ENCODE measurements at regions not wholly inside any gene's neighbourhood (a gene's known extent, or its start where the extent isn't known, plus 50 kb on each side); places are given as distances from the start of the nearest gene placed in this dataset.

DNA sequence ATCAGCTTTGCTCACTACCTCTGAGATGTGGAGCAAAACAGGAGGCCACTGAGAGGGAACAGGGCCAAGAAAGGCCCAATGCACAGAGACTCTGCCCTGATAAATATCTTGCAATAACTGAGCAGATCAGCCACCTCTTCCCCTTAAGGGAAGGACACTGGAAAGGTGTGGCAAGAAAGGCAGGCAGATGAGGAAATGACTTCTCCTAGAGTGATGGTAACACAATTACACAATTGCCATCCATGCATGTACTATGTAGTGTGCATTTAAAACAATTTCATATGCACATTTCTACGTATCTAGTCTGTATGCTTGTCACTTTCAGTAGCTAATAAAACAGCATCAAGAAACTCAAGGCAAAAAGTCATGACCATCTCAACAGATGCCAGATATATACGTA lies 322.5 kb downstream of the DRD1 start:
- Histone ChIP-seq H3K9me3 (no peaks in the 10 kb centered on the region), H3K27ac (no peak overlapping the region), H3K36me3 (no peaks in the 10 kb centered on the region), H3K27me3 (no peaks in the 10 kb centered on the region), H3K4me3 (no peak overlapping the region), H3K4me1 (no peaks in the 10 kb centered on the region)
- 86 to 89% methylated on average over 2 of the region's 2 CpGs for WGBS, 2 donors
- intact Hi-C loops (cut with DNase I) = no loop called here
- no peak for DNase-seq
- no peak for TF ChIP-seq POLR2A (IDR thresholded peaks at IDR 0.05)
- TF ChIP-seq CTCF (IDR thresholded peaks at IDR 0.05) = no peak

GRCh38 chr5:175120412-175120811 lies 323.6 kb downstream of the DRD1 start:
- intact Hi-C loops (cut with DNase I) = no loop called here
- 77 to 85% methylated on average over 7 of the region's 7 CpGs for WGBS, 2 donors
- no peak for TF ChIP-seq POLR2AphosphoS5 (IDR thresholded peaks at IDR 0.05)
- no peak for TF ChIP-seq POLR2A (IDR thresholded peaks at IDR 0.05)
- TF ChIP-seq CTCF (IDR thresholded peaks at IDR 0.05) = no peak
- no peak for TF ChIP-seq EP300 (IDR thresholded peaks at IDR 0.05)

DNA sequence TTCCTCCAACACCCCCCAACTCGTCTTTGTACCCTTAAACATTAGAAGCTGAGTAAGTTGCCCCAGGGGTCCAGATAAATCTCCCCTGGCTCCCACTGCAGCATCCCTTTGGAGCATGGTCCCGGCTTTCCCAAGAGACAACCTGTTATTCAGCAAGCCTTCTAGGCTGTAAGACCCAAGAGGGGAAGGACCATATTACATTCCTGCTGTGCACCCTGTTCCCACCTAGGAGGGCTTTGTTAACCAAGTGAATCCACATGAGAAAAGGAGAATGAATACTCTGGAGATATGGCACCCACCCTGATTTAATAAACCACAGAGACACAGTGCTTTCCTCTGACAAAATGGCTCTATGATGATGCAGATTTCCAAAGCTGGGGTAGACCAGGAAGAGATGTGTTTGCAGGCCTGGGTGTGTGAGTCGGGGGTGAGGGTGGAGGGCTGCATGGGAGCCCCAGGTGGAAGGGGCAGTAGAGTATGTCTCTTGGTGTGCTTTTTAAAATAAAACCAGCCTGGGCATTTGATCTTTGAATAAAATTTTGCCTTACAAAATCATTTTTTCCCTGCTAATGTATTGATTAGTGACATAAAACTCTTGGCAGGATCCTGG lies 325.2 kb downstream of the DRD1 start:
- H3K9me3 ChIP-seq = no peaks in the 10 kb centered on the region
- 63 to 74% methylated on average over 3 of the region's 3 CpGs for WGBS, 2 donors
- no peak for DNase-seq
- H3K27ac ChIP-seq = no peak overlapping the region
- intact Hi-C loops (cut with DNase I) = no loop called here
- H3K27me3 ChIP-seq = no peaks in the 10 kb centered on the region
- no peak overlapping the region for H3K4me3 ChIP-seq
- TF ChIP-seq EP300 (IDR thresholded peaks at IDR 0.05) (no peak), POLR2A (IDR thresholded peaks at IDR 0.05) (no peak), CTCF (IDR thresholded peaks at IDR 0.05) (no peak), POLR2AphosphoS5 (IDR thresholded peaks at IDR 0.05) (no peak)
- H3K36me3 ChIP-seq = no peaks in the 10 kb centered on the region
- H3K4me1 ChIP-seq = no peaks in the 10 kb centered on the region

More at GRCh38 chr5:175120412-175120811, 323.6 kb downstream of the DRD1 start:
- no peaks in the 10 kb centered on the region for H3K4me1 ChIP-seq
- no peak for DNase-seq
- H3K9me3 ChIP-seq = no peaks in the 10 kb centered on the region
- H3K27me3 ChIP-seq = no peaks in the 10 kb centered on the region
- H3K36me3 ChIP-seq = no peaks in the 10 kb centered on the region
- H3K4me3 ChIP-seq = no peak overlapping the region
- no peak overlapping the region for H3K27ac ChIP-seq

GRCh38 chr5:175116466-175117048 lies 327.4 kb downstream of the DRD1 start:
- intact Hi-C loops (cut with DNase I) = no loop called here
- 51 to 52% methylated on average over 3 of the region's 3 CpGs for WGBS, 2 donors
- DNase-seq = no peak
- Histone ChIP-seq H3K27me3 (no peaks in the 10 kb centered on the region), H3K27ac (no peak overlapping the region), H3K4me3 (no peak overlapping the region), H3K36me3 (no peaks in the 10 kb centered on the region), H3K4me1 (no peaks in the 10 kb centered on the region), H3K9me3 (no peaks in the 10 kb centered on the region)
- no peak for TF ChIP-seq EP300 (IDR thresholded peaks at IDR 0.05)
- TF ChIP-seq CTCF (IDR thresholded peaks at IDR 0.05) = no peak
- TF ChIP-seq POLR2AphosphoS5 (IDR thresholded peaks at IDR 0.05) = no peak
- no peak for TF ChIP-seq POLR2A (IDR thresholded peaks at IDR 0.05)

DNA sequence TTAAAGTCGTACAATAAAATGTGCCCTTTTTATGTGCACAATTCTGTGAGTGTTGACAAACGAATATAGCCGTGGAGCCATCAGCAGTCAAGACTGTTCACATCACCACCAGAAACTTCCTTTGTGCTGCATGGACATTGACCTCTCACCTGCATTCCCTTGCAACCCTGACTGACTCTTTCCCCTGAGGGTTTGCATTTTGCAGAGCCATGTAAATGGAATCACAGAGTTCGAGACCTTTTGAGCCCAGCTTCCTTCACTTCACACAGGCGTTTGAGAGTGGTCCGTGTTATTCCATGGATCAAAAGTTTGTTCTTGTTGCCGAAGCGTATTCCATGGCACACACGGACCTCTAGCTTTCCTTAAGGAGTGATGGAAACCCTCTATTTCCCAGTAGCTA lies 328.2 kb downstream of the DRD1 start:
- intact Hi-C loops (cut with DNase I) = no loop called here
- H3K36me3 ChIP-seq = no peaks in the 10 kb centered on the region
- H3K9me3 ChIP-seq = no peaks in the 10 kb centered on the region
- WGBS, 2 donors = 62 to 79% methylated on average over 9 of the region's 9 CpGs
- no peaks in the 10 kb centered on the region for H3K27me3 ChIP-seq
- no peaks in the 10 kb centered on the region for H3K4me1 ChIP-seq
- no peak for DNase-seq
- no peak for TF ChIP-seq POLR2A (IDR thresholded peaks at IDR 0.05)
- TF ChIP-seq EP300 (IDR thresholded peaks at IDR 0.05) = no peak
- TF ChIP-seq POLR2AphosphoS5 (IDR thresholded peaks at IDR 0.05) = no peak
- no peak for TF ChIP-seq CTCF (IDR thresholded peaks at IDR 0.05)
- H3K27ac ChIP-seq = no peak overlapping the region
- no peak overlapping the region for H3K4me3 ChIP-seq

All from sigmoid colon (tissue), 6 donors.